NCI-H82 treated with DMSO at 0.1 percent for 48 hours (cell line): ENCODE measurements at regions not wholly inside any gene's neighbourhood (a gene's known extent, or its start where the extent isn't known, plus 50 kb on each side); places are given as distances from the start of the nearest gene placed in this dataset.
"Not testable (repeated sequence)": the region's sequence is repeated elsewhere in the genome, so short reads cannot be mapped to it uniquely, and the experiment has no call there.

Experiments used
- DNase-seq: peaks from one replicate; lab custom pipeline; 2025; ENCODE audit not compliant: unreplicated experiment; lab: John Stamatoyannopoulos, UW

DNA sequence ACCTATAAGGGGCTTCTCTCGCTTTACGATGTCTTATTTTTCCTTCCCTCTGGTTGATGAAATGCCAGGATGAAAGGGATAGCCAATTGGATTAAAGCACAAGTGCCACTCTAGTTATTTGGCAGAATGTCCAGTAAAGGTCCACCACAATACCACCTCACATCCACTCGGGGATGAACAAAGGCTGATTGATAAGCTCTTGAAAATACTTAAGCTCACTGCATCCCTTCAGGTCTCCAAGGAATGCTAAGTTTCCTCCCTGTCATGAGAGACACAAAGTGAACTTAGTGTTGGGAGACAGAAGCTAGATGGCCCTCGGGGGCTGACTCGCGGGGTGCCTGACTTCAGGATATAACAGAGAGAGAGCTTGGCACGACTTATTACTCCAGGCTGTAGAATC is 185.9 kb upstream of the ZNF644 start:
- DNase-seq = not testable (repeated sequence)

DNA sequence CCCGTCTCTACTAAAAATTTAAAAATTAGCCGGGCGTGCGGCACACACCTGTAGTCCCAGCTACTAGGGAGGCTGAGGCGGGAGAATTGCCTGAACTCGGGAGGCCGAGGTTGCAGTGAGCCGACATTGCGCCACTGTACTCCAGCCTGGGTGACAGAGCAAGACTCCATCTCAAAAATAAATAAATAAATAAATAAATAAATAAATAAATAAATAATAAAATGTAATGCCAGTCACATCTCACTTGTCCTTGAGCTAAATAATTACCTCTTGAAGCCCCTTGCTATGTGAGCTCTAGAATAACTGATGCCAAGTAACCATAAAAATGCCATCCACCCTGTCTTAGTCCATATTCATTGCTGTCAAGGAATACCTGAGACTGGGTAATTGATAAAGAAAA is 182.3 kb upstream of the ZNF644 start:
- DNase-seq = not testable (repeated sequence)

DNA sequence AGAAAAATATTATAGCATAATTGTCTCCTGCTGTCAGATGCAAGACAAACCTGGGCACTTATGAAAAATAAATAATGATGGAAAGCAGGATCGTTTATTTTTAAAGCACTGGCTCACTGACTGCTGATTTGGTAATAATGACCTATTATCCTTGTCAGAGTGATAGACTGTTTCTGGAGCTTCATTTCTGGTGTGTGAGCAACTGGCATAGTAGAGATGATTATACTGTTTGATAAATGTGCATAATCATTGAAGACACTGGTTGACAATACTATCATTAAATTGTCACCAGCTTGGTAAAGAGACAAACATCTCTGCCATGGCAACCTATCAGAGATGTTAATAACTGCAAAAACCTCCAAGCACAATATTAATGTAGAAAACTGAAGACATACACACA is 179.9 kb upstream of the ZNF644 start:
- DNase-seq = no peak

DNA sequence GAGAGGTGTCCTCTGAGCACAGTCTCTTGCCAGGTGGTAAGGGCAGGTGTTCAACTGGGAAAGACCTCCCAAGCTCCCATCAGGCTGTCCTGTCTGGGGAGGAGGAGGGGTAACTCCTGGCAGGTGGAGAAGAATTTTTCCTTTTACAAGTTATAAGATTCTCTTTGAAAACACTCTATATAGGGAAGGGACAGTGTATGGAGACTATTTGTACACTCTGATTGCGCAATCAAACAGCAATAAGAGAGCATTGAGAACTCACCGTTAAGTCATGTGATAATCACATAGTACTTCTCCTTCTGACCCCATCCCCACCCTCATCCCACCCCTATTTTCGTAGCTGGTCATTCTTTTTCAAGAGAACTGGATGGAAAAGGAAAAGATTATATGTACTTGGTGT is 179.3 kb upstream of the ZNF644 start:
- DNase-seq = no peak

DNA sequence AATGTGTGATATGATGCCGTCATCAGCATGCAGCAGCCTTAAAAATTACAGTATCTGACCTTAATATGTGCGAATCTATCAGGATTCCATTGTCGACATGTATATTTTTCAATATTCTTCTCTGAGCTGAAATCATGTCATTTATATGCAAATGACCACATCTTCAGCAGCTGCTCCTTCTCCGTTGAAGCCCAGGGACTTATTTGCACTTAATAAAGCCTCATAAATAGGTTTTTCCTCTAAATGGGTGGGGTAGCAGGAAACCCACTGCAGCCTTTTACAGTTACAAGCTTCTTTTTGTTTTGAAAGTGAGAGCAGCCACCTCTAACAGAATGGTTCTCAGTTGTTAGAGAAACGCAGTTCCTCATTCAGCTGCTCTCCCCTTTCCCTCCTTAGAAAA is 178.8 kb upstream of the ZNF644 start:
- no peak for DNase-seq

DNA sequence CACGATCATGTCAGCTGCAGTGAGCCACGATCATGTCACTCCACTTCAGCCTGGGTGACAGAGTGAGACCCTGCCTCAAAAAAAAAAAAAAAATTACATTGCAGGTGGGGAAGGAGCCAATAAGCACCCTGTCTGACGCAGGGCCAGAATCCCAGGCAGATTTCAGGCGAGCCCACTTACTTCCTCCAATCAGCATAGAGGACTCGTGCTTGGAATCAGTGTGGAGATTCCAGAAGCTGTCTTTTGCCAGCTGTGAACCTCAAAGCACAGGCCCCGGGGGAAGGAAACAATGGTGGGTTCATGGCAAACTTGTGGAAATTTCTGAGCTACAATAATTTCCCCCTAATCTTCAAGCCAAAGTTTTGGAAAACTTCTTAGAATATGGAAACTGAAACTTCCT is 178.2 kb upstream of the ZNF644 start:
- DNase-seq = no peak

DNA sequence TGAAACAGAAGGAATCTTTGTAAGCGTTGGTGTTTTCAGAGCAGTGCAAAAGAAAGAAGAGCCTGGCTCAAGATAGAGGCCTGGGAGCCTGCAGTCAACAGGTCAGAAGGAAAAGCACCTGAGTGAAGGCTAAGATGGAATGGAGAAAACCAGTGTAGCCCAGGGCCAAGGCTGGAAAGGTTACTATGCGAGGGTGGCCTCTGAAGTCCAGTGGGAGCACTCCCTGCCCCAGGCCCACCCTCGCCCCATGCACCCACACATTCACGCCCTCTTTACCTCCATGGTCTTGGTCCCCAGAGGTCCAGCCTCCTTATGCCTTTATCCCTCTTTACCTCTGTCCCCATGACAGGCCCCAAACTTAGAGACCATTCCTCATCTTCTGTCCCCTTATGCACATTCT is 169.2 kb upstream of the ZNF644 start:
- DNase-seq = no peak

DNA sequence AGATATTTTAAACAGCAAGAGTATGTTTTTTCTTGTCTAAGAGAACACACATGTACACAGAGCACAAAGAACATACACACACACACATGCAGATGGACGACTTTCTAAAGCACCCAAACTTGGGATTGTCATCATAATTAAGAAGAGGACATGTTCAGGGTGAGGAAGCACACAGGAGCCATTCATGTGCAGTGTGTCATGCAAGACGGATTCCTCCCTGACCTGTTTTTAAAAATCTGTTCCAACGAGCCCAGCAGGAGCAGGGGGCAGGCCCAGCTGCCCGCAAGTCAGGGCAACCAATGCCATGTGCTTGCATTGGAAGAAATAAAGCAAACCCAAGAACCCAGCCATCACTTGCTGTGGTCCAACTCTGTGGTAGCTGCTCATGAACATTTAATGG is 167.3 kb upstream of the ZNF644 start:
- DNase-seq = no peak

DNA sequence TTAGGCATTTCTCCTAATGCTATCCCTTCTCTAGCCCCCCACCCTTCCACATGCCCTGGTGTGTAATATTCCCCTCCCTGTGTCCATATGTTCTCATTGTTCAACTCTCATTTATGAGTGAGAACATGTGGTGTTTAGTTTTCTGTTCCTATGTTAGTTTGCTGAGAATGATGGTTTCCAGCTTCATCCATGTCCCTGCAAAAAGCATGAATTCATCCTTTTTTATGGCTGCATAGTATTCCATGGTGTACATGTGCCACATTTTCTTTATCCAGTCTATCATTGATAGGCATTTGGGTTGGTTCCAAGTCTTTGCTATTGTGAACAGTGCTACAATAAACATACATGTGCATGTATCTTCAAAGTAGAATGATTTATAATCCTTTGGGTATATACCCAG is 161.0 kb upstream of the ZNF644 start:
- DNase-seq = not testable (repeated sequence)

DNA sequence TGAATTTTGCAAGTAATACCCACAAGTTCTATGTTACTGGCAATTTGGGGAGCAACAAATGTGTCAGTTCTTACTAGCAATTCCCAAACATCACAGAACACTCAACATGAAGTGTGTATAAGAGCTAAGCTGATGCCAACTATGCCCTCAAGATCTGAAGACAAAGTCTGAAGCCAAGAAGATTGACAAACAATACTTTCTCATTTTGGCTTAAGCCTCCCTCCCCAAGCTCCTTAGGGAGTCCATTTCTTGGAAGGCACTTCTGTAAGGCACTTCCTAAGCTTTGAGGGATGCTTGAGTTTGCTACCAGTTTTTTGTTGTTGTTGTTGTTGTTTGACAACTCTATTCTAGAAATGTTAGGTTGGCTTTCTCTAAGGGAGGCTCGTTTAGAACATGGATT is 154.4 kb upstream of the ZNF644 start:
- DNase-seq = no peak

DNA sequence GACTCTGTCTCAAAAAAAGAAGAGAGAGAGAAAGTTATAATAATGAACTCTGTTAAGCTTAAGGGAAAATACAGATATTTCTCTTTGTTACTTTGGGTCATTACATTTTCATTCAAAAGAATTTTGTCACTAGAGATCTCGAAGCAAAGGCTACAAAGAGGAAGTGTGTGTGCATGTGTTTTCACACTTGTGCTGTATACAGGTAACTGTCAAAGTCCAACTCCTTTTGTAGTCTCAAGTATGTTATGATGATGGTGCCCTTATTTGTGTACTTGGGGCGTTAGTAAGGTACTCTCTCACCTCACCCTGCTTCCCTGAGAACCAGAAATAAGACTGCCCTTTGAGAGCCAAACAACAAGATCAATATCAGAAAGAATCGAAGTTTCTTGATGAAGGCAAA is 152.9 kb upstream of the ZNF644 start:
- DNase-seq = no peak

DNA sequence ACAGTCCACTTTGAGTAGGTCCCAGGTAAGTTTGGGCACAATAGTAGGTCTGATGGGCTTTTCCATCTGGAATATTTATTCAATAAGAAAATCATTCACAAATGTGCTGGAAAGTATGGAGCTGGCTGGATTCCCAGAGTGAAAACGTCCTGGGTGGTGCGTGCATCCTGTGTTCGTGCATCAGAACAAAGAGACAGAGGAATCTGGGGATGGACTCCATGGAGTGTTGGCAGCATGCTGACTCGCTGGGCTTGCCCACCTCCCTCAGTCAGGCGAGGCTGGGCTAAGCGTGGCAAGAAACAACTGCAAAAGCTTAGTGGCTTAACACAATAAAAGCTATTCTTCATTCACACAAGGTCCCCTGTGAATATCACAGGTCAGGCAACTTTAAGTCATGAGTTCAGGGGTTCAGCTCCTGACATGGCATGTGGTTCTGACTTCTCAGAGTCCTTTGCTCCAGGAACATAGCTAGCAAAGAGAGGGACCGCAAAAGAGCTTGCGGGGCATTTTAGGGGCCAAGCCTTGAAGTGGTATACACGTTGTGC is 151.6 kb upstream of the ZNF644 start:
- DNase-seq = no peak

DNA sequence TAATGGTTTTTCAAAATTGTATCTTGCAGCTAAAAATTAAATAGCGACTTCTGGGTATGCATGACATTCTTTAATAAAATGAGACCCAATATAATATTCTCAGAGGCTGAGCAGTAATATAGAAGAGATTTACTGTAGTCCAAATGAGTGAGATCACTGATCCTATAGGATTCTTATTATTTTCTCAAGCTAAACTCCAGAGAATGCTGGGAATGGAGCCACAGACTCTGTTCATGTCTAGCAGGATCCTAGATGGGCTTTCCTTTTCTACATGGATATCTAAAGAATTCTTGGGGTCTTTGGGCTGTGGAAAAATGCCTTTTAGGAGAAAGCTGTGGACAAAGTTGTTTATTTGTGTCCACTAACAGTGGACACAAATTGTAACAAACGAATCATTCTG is 150.7 kb upstream of the ZNF644 start:
- no peak for DNase-seq

DNA sequence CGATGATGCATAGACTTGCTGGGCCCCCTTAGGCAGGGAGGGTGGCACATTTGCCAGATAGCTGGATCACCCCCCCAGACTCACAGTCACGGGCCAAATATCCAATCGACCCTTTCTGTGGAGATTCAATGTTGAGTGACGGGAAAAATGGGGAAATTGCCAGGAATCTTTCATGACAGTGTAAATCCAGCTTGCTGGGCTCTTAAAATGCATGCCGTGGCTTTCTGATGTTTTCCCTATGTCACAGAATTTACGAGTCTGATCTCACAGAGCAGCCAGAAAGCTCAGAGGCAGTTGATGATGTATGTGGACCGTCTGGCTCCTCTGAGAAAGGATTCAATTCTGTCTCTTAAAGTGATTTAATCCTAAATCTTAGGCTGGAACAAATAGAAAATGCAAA is 150.1 kb upstream of the ZNF644 start:
- DNase-seq = peak; percentile 43

DNA sequence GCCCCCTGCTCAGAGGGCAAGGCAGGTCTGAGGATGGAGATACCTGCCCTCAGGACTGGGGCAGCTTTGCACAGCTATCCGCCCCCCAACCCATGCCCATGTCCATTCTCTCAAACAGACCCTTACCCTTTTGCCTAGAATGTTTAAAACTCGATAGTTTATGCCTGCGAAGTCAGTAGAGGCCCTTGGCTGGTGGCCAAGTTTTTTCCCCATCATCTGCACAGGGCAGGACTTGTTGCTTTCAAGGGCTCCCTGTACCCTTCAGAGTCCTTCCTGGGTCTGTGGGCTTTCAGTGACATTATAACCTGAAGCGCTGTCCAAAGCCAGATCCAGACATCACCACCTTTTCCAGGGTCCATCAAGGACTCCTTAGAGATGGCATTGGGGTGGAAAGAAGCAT is 148.7 kb upstream of the ZNF644 start:
- no peak for DNase-seq

DNA sequence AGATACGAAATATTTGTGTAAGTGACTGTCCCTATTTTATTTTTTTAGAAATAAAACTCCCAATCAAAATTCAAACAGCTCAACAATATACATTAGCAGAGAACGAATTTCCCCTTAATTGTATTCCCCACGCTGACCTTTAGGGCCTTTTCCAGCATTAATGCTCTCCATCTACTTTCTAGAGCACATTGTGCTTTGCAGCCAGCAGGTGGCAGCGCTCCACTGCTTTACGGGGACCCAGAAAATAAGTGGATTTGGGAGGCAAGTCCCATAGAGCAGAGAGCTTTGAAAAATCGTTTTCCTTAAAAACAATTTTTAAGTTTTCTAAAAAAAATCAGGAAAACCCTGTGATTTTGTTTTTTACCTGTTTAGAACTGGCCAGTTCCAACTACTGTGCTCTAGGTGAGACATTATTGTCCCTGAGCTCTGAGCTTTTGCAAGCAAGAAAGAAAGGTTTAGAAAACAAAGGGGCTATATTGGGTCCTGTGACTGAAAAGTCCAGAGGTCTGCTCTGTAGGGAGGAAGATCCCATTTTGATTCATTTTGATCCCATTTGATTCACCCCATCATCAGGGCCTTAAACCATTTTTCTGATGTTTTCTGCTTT is 144.4 kb upstream of the ZNF644 start:
- DNase-seq = peak; percentile 66

DNA sequence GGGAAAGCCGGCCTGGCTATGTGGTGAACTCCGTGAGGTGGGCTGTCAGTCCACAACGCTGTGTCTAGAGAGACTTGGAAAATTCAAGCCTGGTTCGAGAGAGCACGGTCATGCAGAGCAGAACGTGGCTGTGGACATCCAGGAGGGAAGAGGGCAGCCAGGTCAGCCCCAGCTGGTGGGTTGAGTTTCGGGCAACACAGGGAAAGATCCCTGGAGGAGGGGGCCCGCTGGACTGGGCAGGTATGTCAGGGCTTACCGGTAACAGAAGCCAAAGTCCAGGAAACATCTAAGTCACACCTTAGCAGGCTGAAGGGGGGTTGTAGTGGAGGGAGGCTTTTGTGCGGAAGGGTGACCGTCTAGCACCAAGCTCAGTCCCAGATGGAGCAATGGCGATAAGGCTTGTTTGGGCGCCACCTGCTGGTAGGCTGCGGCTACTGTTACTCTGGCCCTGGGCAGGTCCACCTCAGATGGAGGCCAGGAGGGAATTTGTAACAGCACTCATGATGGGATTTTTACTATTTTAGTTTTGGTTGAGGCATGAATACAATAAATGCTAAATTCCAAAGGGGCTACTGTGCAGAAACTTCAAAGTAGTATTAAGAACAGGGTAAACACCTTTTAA is 143.3 kb upstream of the ZNF644 start:
- peak; percentile 69 for DNase-seq

DNA sequence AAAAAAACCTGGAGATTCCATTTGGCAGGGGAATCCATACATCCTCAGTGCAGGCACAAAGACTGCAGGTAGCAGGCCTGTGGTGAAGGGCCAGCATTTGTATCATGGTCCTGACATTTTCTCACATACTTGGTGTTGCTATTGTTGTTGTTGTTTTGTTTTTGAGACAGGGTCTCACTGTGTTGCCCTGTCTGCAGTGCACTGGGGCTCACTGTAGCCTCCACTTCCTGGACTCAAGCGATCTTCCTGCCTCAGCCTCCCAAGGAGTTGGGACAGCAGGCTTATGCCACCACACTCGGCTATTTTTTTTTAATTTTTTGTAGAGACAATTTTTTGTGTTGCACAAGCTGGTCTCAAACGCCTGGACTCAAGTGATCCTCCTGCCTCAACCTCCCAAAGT is 140.8 kb upstream of the ZNF644 start:
- DNase-seq = no peak

DNA sequence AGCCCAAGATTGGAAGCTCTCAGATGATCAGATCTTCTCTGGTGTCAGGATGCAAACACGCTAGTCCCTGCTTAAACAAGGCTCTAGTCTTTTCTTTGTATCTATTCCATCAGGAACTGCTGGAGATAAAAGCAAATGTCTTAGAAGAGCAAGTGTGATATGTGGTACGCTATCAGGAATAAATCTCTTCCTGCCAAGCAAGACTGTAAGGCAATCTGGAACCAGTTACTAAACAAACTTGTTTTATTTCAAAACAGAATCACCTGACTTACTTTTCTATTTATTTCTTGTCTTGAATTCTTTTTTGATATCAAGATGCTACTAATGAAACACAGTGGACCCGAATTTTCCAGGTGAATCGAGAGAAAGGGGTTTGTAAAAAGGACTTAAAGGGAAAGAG is 139.9 kb upstream of the ZNF644 start:
- no peak for DNase-seq

DNA sequence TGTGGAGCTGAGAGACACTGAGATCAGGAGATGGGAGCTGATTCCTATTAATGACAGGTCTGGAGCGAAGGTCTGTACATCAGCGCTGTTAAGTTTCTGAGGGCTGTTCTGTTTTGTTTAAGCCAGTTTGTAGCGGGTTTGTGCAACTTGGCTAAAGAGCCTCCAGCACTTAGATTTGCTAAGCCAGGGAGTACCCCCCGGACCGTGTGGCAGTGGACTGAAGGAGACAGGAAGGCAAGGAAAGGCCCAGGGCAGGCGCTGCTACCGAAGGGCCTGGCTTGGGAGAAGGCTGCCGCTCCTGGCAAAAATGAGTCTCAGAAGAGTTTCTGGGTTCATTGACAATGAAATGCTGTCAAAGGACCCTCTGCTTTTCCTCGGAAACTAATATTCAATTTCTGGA is 139.3 kb upstream of the ZNF644 start:
- DNase-seq = no peak

DNA sequence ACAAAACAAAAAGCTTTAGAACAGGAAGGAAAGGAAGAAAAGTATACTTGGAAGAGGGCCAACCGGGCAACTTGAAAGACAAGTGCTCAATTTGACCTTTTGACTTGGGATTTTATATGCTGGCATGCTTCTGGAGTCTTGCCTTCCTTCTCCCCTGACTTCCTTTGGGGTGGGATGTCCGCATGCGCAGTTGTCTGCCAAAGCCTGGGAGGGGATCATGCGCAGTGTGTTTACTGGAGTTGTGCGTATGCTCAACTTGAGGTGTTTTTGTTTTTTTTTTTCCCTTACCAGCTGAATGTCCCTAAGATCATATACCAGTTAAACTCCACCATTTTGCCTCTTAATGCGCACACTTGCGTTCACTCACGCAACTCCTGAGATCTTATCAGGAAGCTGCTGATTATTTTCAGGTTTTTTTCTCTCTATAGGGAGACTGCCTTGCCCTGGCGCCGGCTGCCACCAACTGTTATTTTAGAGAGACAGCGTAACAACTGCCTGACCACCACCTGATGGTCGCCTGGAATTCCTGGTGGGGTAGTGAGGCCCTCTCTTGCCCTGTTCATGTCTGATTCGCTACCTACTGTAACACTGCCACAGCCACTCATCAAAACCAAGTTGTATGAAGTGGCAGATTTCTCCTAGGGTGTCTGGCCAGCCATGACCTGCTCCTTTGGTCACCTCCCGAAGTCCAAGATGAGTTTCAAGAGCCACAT is 138.7 kb upstream of the ZNF644 start:
- DNase-seq = no peak

DNA sequence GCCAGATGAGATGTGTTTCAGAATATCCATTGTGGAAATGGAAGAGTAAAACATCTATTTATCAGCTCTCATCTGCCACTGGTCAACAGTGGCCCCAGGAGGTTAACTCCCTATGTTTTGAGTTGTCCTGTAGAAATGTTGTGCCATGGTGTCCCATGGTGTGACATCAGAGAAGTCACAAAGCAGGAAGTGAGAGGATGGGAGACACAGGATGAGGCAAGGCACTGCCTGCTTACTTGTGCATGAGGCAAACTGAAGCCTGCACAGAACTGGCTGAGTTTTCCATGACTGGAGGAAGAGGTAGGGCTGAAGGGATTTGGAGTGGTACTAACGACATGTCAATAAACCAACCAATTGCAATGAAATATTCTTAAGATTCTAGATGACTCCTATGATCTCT is 131.5 kb upstream of the ZNF644 start:
- no peak for DNase-seq
